ENCODE measurements at regions not wholly inside any gene's neighbourhood (a gene's known extent, or its start where the extent isn't known, plus 50 kb on each side); places are given as distances from the start of the nearest gene placed in this dataset.

DNA sequence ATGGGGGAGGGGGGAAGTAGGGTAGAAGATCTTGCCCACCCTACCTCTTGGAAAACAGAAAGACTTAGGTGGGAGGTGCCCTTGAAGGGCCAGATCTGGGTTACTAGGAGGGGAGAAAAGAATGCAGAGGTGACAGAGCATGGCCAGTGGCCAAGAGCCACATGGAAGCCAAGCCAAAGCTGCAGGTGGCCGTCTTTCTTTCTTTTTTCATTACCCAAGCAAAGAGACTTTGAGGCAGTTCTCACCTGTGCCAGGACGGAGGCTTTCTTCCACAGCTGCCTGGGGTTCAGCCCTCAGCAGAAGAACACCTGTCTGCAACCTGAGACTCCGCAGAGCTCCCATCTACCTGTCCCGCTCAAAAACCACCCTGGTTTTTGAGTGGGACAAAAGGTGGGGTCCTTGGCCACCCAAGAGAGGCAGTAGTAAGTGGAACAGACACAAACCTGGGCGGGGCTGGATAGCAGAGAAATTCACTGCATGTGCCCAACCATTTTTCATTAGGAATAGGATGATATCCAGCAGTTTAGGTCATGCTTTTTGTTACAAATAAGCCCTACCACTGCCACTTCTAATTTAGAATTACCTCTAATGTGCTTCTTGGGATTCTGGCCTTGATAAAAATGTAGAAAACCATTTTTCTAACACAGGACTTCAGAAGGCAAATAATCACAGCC is 116.5 kb downstream of the DYRK2 start:
- Histone ChIP-seq H3K4me1 (peaks cover 0 to 11% (median 0%) of the 10 kb centered on the region in 3 donors), H3K27ac (no peak overlapping the region), H3K36me3 (no peaks in the 10 kb centered on the region), H3K27me3 (no peaks in the 10 kb centered on the region), H3K9me3 (no peaks in the 10 kb centered on the region), H3K4me3 (no peak overlapping the region)
- no peak for TF ChIP-seq EP300 (IDR thresholded peaks at IDR 0.05)
- TF ChIP-seq CTCF (IDR thresholded peaks at IDR 0.05): no peak
- no peak for TF ChIP-seq POLR2A (IDR thresholded peaks at IDR 0.05)
- no peak for TF ChIP-seq POLR2AphosphoS5 (IDR thresholded peaks at IDR 0.05)
- no peak for ATAC-seq
- WGBS, 2 donors (ENCODE audit: low coverage in 1 of 2): 81 to 90% methylated on average over 5 of the region's 5 CpGs

DNA sequence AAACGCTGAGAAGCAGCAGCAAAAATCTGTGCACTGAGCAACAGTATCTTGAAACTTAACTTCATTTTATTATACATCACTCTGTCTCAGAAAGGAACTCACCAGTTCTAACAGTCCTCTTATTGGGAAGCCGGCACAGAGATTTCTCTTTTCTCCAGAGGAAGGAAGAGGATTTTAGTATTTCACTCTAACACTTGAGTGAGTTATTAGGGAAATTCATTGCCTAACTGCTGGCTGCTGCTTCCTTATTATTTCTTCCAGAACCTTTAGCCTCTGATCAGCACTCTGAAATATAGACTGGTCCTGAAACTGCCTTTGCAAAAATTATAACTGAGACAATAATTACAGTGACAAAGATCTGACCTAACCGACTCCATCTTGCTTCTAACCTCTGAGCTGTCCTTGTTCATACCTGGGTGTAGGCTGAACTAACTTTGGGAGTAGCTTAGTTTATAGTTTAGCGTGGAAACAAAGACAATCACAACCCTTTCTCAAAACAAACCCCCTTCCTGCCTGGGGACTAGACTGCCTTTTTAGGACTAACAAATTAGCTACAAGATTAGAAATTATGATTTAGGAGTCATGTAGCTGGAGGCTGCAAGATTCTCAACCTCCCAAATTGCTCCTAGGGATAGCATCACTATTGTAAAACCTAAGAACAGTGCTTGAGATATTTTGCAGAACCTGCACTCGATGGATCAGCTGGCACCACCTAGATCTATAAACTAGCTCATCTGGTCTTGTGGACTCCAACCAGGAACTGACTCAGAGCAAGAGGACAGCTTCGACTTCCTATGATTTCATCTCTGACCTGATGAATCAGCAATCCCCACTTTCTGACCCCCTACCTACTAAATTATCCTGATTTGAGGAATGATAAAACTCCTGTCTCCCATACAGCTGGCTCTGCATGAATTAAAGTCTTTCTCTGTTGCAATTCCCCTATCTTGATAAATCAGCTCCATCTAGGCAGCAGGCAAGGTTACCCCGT is 117.5 kb downstream of the DYRK2 start:
- Histone ChIP-seq H3K4me3 (no peak overlapping the region), H3K27me3 (no peaks in the 10 kb centered on the region), H3K27ac (no peak overlapping the region), H3K9me3 (no peaks in the 10 kb centered on the region), H3K4me1 (peaks cover 0 to 11% (median 0%) of the 10 kb centered on the region in 3 donors), H3K36me3 (no peaks in the 10 kb centered on the region)
- no peak for ATAC-seq
- TF ChIP-seq EP300 (IDR thresholded peaks at IDR 0.05): no peak
- no peak for TF ChIP-seq POLR2A (IDR thresholded peaks at IDR 0.05)
- TF ChIP-seq POLR2AphosphoS5 (IDR thresholded peaks at IDR 0.05): no peak
- TF ChIP-seq CTCF (IDR thresholded peaks at IDR 0.05): no peak
- 43 to 74% methylated on average over 4 to 6 of the region's 7 CpGs for WGBS, 2 donors (ENCODE audit: low coverage in 1 of 2)

GRCh38 chr12:67772267-67773169 is 124.0 kb downstream of the DYRK2 start:
- TF ChIP-seq CTCF (IDR thresholded peaks at IDR 0.05) (no peak), POLR2A (IDR thresholded peaks at IDR 0.05) (no peak), EP300 (IDR thresholded peaks at IDR 0.05) (no peak), POLR2AphosphoS5 (IDR thresholded peaks at IDR 0.05) (no peak)
- Histone ChIP-seq H3K4me3 (no peak overlapping the region), H3K4me1 (peaks cover 0 to 19% (median 3%) of the 10 kb centered on the region in 3 donors), H3K27me3 (no peaks in the 10 kb centered on the region), H3K9me3 (no peaks in the 10 kb centered on the region), H3K36me3 (no peaks in the 10 kb centered on the region), H3K27ac (peak overlapping the region; percentile 5 to 77 (median 74))
- ATAC-seq: peak; percentile 70
- WGBS, 2 donors (ENCODE audit: low coverage in 1 of 2): 40 to 56% methylated on average over 6 to 7 of the region's 11 CpGs

- Histone ChIP-seq H3K4me3 (no peak overlapping the region), H3K4me1 (peaks cover 0 to 19% (median 3%) of the 10 kb centered on the region in 3 donors), H3K27me3 (no peaks in the 10 kb centered on the region), H3K27ac (peak overlapping the region in 2 of 4 donors; percentile 76 to 77), H3K9me3 (no peaks in the 10 kb centered on the region), H3K36me3 (no peaks in the 10 kb centered on the region)
- WGBS, 2 donors (ENCODE audit: low coverage in 1 of 2): 44 to 67% methylated on average over 1 to 2 of the region's 2 CpGs
- no peak for TF ChIP-seq EP300 (IDR thresholded peaks at IDR 0.05)
- no peak for TF ChIP-seq POLR2A (IDR thresholded peaks at IDR 0.05)
- no peak for TF ChIP-seq POLR2AphosphoS5 (IDR thresholded peaks at IDR 0.05)
- TF ChIP-seq CTCF (IDR thresholded peaks at IDR 0.05): no peak
- ATAC-seq: no peak
Observed at GRCh38 chr12:67773896-67774295, 125.4 kb downstream of the DYRK2 start.

Data from gastroesophageal sphincter (tissue), 4 donors.